Tibial nerve (tissue), 4 donors: ENCODE measurements at regions not wholly inside any gene's neighbourhood (a gene's known extent, or its start where the extent isn't known, plus 50 kb on each side); places are given as distances from the start of the nearest gene placed in this dataset.

Experiments used
- EP300 ChIP-seq, 2 donors: sonication (generic); formaldehyde crosslinking; IDR thresholded peaks; one replicate each; pipeline ENCODE4 v1.6.1; 2017; ENCODE audit warnings: antibody characterized with exemption in 2 of 2, mild to moderate bottlenecking in 1 of 2
- POLR2A ChIP-seq, 2 donors: fragments of 450-650 bp; IDR thresholded peaks; one replicate each; pipeline ENCODE4 v1.6.1; 2017; ENCODE audit warnings: antibody characterized with exemption in 2 of 2, mild to moderate bottlenecking in 2 of 2, moderate library complexity in 2 of 2
- TF ChIP-seq, protein P1 (sequence below), 5 experiments: fragments of 200-600 bp in 3 of 5; fragments of 450-650 bp in 2 of 5; sonication (generic) in 3 of 5; IDR thresholded peaks; one replicate each; pipeline ENCODE4 v1.5.1; 2016 to 2019; ENCODE audit warnings: antibody characterized with exemption in 5 of 5, mild to moderate bottlenecking in 3 of 5, moderate library complexity in 2 of 5

- TF ChIP-seq, protein P1, sequence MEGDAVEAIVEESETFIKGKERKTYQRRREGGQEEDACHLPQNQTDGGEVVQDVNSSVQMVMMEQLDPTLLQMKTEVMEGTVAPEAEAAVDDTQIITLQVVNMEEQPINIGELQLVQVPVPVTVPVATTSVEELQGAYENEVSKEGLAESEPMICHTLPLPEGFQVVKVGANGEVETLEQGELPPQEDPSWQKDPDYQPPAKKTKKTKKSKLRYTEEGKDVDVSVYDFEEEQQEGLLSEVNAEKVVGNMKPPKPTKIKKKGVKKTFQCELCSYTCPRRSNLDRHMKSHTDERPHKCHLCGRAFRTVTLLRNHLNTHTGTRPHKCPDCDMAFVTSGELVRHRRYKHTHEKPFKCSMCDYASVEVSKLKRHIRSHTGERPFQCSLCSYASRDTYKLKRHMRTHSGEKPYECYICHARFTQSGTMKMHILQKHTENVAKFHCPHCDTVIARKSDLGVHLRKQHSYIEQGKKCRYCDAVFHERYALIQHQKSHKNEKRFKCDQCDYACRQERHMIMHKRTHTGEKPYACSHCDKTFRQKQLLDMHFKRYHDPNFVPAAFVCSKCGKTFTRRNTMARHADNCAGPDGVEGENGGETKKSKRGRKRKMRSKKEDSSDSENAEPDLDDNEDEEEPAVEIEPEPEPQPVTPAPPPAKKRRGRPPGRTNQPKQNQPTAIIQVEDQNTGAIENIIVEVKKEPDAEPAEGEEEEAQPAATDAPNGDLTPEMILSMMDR (IDR thresholded peaks at IDR 0.05): no peak
- TF ChIP-seq POLR2A (IDR thresholded peaks at IDR 0.05) (no peak), EP300 (IDR thresholded peaks at IDR 0.05) (no peak)
These were observed 84.5 kb upstream of the RBBP8 start for GRCh38 chr18:22848615-22849014.
